K562 (cell line): ENCODE measurements at regions not wholly inside any gene's neighbourhood (a gene's known extent, or its start where the extent isn't known, plus 50 kb on each side); places are given as distances from the start of the nearest gene placed in this dataset.

ENCODE experiments used
- CEBPB ChIP-seq: fragments of 450-650 bp; IDR thresholded peaks from 2 replicates; pipeline ENCODE4 v1.6.1; 2016; ENCODE audit warnings: missing genetic modification characterization, missing compliant biosample characterization
- EP400 ChIP-seq: fragments of 450-650 bp; IDR thresholded peaks from 2 replicates; pipeline ENCODE4 v1.6.1; 2017; ENCODE audit warnings: antibody characterized with exemption, mild to moderate bottlenecking, moderate library complexity
- ETV5 ChIP-seq: sonication (generic); formaldehyde crosslinking; IDR thresholded peaks from 2 replicates; pipeline ENCODE4 v1.4.0; 2020; ENCODE audit warnings: low read depth, mild to moderate bottlenecking, missing genetic modification reagents
- EZH2 ChIP-seq: IDR thresholded peaks from 2 replicates; pipeline ENCODE4 v1.6.1; 2012; ENCODE audit warnings: low read depth, mild to moderate bottlenecking, inconsistent platforms, low read length, borderline replicate concordance
- FOXK1 ChIP-seq: sonication (generic); formaldehyde crosslinking; IDR thresholded peaks from 2 replicates; pipeline ENCODE4 v1.8.0; 2022; ENCODE audit warnings: missing genetic modification reagents, mild to moderate bottlenecking, borderline replicate concordance
- FOXM1 ChIP-seq, 2 experiments: fragments of 450-650 bp in 1 of 2; sonication (generic) in 1 of 2; formaldehyde crosslinking in 1 of 2; IDR thresholded peaks; 2 replicates each; pipeline versions ENCODE4 v1.6.1 to v1.9.0; 2017 to 2022; ENCODE audit warnings: low read depth in 2 of 2, mild to moderate bottlenecking in 2 of 2, missing genetic modification reagents in 1 of 2, moderate library complexity in 1 of 2
- HCFC1 ChIP-seq: IDR thresholded peaks from 2 replicates; pipeline ENCODE4 v1.6.1; 2012; ENCODE audit warnings: low read depth, low read length, improper control_type of control experiment
- NEUROD1 ChIP-seq: fragments of 150-350 bp; IDR thresholded peaks from 2 replicates; pipeline ENCODE4 v1.6.1; 2014; ENCODE audit warnings: borderline replicate concordance, low read length, low read depth; ENCODE audit not compliant: partially characterized antibody
- NFE2L1 ChIP-seq: fragments of 450-650 bp; IDR thresholded peaks from 2 replicates; pipeline ENCODE4 v1.6.1; 2016; ENCODE audit warnings: missing genetic modification characterization, low read depth, mild to moderate bottlenecking, missing compliant biosample characterization, moderate library complexity, borderline replicate concordance
- NR2F6 ChIP-seq: fragments of 450-650 bp; formaldehyde crosslinking; IDR thresholded peaks from 2 replicates; pipeline ENCODE4 v1.4.0; 2020; ENCODE audit warnings: mild to moderate bottlenecking
- PHB2 ChIP-seq: fragments of 450-650 bp; IDR thresholded peaks from 2 replicates; pipeline ENCODE4 v1.6.1; 2017; ENCODE audit warnings: low read depth
- RFX5 ChIP-seq: IDR thresholded peaks from 2 replicates; pipeline ENCODE4 v1.6.1; 2011; ENCODE audit warnings: low read depth, mild to moderate bottlenecking, improper control_type of control experiment, low read length
- SMAD4 ChIP-seq: fragments of 250-450 bp; sonication (Bioruptor Pico); conservative IDR thresholded peaks from 2 replicates; pipeline ENCODE4 v1.8.0; 2021; ENCODE audit warnings: inconsistent platforms, mild to moderate bottlenecking, moderate library complexity
- SRSF1 ChIP-seq: fragments of 200-400 bp; formaldehyde crosslinking; IDR thresholded peaks from 2 replicates; pipeline ENCODE4 v1.6.1; 2017; ENCODE audit warnings: mild to moderate bottlenecking, low read depth, low read length, moderate library complexity
- ZNF398 ChIP-seq: fragments of 250-450 bp; sonication (Bioruptor Pico); IDR thresholded peaks from 2 replicates; pipeline ENCODE4 v1.8.0; 2021; ENCODE audit warnings: moderate library complexity, mild to moderate bottlenecking, inconsistent platforms
- TF ChIP-seq, protein P1 (sequence below): sonication (generic); formaldehyde crosslinking; IDR thresholded peaks from 2 replicates; pipeline ENCODE4 v1.8.0; 2023; ENCODE audit warnings: missing genetic modification reagents, mild to moderate bottlenecking, borderline replicate concordance
- TF ChIP-seq, protein P2 (sequence below): fragments of 450-650 bp; formaldehyde crosslinking; IDR thresholded peaks from 2 replicates; pipeline ENCODE4 v1.4.0; 2022; ENCODE audit warnings: missing genetic modification characterization
- TF ChIP-seq, protein P3 (sequence below), 2 experiments: fragments of 250-450 bp in 1 of 2; fragments of 450-650 bp in 1 of 2; sonication (Bioruptor Pico) in 1 of 2; IDR thresholded peaks; 2 replicates each; pipeline versions ENCODE4 v1.6.1 to v1.8.0; 2016 to 2021; ENCODE audit warnings: mild to moderate bottlenecking in 2 of 2, moderate library complexity in 2 of 2, missing compliant biosample characterization in 1 of 2, missing genetic modification characterization in 1 of 2

DNA sequence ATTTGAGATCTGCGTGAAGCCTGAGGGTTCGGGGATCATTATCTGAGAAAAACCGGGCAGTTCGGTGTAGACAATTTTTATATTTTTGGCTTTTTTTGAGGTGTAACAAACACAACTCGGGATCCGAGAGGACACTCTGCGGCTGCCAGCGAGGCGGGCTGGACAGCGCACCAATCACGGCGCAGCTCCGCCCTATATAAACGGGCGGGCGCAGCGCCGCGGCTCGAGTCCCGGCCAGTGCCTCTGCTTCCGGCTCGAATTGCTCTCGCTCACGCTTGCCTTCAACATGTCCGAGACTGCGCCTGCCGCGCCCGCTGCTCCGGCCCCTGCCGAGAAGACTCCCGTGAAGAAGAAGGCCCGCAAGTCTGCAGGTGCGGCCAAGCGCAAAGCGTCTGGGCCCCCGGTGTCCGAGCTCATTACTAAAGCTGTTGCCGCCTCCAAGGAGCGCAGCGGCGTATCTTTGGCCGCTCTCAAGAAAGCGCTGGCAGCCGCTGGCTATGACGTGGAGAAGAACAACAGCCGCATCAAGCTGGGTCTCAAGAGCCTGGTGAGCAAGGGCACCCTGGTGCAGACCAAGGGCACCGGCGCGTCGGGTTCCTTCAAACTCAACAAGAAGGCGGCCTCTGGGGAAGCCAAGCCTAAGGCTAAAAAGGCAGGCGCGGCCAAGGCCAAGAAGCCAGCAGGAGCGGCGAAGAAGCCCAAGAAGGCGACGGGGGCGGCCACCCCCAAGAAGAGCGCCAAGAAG is 69.0 kb downstream of the HFE start (continued):
- TF ChIP-seq, protein P1, sequence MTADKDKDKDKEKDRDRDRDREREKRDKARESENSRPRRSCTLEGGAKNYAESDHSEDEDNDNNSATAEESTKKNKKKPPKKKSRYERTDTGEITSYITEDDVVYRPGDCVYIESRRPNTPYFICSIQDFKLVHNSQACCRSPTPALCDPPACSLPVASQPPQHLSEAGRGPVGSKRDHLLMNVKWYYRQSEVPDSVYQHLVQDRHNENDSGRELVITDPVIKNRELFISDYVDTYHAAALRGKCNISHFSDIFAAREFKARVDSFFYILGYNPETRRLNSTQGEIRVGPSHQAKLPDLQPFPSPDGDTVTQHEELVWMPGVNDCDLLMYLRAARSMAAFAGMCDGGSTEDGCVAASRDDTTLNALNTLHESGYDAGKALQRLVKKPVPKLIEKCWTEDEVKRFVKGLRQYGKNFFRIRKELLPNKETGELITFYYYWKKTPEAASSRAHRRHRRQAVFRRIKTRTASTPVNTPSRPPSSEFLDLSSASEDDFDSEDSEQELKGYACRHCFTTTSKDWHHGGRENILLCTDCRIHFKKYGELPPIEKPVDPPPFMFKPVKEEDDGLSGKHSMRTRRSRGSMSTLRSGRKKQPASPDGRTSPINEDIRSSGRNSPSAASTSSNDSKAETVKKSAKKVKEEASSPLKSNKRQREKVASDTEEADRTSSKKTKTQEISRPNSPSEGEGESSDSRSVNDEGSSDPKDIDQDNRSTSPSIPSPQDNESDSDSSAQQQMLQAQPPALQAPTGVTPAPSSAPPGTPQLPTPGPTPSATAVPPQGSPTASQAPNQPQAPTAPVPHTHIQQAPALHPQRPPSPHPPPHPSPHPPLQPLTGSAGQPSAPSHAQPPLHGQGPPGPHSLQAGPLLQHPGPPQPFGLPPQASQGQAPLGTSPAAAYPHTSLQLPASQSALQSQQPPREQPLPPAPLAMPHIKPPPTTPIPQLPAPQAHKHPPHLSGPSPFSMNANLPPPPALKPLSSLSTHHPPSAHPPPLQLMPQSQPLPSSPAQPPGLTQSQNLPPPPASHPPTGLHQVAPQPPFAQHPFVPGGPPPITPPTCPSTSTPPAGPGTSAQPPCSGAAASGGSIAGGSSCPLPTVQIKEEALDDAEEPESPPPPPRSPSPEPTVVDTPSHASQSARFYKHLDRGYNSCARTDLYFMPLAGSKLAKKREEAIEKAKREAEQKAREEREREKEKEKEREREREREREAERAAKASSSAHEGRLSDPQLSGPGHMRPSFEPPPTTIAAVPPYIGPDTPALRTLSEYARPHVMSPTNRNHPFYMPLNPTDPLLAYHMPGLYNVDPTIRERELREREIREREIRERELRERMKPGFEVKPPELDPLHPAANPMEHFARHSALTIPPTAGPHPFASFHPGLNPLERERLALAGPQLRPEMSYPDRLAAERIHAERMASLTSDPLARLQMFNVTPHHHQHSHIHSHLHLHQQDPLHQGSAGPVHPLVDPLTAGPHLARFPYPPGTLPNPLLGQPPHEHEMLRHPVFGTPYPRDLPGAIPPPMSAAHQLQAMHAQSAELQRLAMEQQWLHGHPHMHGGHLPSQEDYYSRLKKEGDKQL (CRISPR knock-in tag), result no peak
- TF ChIP-seq SMAD4 (CRISPR knock-in tag), result peak; percentile 78
- TF ChIP-seq FOXM1 (IDR thresholded peaks at IDR 0.05; ENCODE audit: low read depth), result no peak
- TF ChIP-seq FOXM1 (CRISPR knock-in tag; IDR thresholded peaks at IDR 0.05; ENCODE audit: low read depth), result 0 out of 2 replicates have a peak, but pooled peaks have one; percentile 62
- no peak for TF ChIP-seq NR2F6 (CRISPR knock-in tag)
- no peak for TF ChIP-seq NFE2L1 (tag)
- TF ChIP-seq PHB2, result no peak
- TF ChIP-seq ETV5 (CRISPR knock-in tag), result peak; percentile 88
- TF ChIP-seq, protein P2, sequence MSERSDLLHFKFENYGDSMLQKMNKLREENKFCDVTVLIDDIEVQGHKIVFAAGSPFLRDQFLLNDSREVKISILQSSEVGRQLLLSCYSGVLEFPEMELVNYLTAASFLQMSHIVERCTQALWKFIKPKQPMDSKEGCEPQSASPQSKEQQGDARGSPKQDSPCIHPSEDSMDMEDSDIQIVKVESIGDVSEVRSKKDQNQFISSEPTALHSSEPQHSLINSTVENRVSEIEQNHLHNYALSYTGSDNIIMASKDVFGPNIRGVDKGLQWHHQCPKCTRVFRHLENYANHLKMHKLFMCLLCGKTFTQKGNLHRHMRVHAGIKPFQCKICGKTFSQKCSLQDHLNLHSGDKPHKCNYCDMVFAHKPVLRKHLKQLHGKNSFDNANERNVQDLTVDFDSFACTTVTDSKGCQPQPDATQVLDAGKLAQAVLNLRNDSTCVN, result peak; percentile 62; the same call in 1 of the 2 replicates
- TF ChIP-seq EP400, result peak; percentile 47
- TF ChIP-seq EZH2, result no peak
- TF ChIP-seq RFX5, result no peak
- TF ChIP-seq, protein P3, sequence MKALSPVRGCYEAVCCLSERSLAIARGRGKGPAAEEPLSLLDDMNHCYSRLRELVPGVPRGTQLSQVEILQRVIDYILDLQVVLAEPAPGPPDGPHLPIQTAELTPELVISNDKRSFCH (CRISPR knock-in tag; IDR thresholded peaks at IDR 0.05), result no peak
- TF ChIP-seq, protein P3 (tag; IDR thresholded peaks at IDR 0.05), result no peak
- peak; percentile 94 for TF ChIP-seq SRSF1
- TF ChIP-seq ZNF398, result no peak
- no peak for TF ChIP-seq CEBPB
- TF ChIP-seq HCFC1, result peak; percentile 22; the same call in 1 of the 2 replicates
- peak; percentile 86 for TF ChIP-seq NEUROD1
- peak; percentile 93; the same call in 1 of the 2 replicates for TF ChIP-seq FOXK1
